ENCODE measurements at regions not wholly inside any gene's neighbourhood (a gene's known extent, or its start where the extent isn't known, plus 50 kb on each side); places are given as distances from the start of the nearest gene placed in this dataset.

DNA sequence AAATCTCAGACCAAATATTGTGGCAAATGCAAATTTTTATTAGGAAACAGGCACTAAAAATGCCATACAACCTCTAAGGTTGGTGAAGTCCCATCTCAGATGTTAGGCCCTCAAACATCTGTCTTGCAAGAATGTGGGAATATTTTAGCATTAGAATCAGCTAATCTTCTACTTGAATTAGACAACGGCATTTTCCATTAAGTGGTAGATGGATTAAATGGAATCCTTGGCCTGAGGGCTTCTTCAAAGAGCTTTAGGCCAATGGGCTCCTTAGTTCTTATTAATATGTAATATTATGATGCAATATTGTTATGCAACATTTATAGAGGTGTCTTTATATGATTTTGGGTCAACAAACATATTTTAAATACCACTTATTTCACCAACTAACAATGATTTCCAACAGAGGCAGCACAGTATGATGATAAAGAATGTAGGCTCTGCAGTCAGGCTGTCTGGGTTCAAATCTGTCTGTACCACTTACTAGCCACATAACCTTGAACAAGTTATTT is 122.9 kb upstream of the PLEKHA5 start:
- H3K4me3 ChIP-seq = no peak overlapping the region
- WGBS (ENCODE audit: insufficient coverage, low coverage, missing lambda C conversion rate) = 60% methylated on average over 1 of the region's 1 CpG
- no peaks in the 10 kb centered on the region for H3K36me3 ChIP-seq (ENCODE audit: control insufficient read depth, insufficient read depth, low read length)
- no peak overlapping the region for H3K27ac ChIP-seq (ENCODE audit: extremely low read depth, low read depth, low read length)
- no peaks in the 10 kb centered on the region; a peak in 1 of 5 replicates for H3K27me3 ChIP-seq (ENCODE audit: control insufficient read depth in 2 of 2, insufficient read depth in 2 of 2, low read length in 2 of 2)
- no peak overlapping the region for H3K9ac ChIP-seq (ENCODE audit: insufficient read depth in 1 of 2, low read depth in 2 of 2, low read length in 2 of 2)
- DNase-seq (ENCODE audit: extremely low read depth in 1 of 4, low spot score in 3 of 4) (no peak), FAIRE-seq (no peak), ATAC-seq (no peak)
- no peaks in the 10 kb centered on the region for H3K79me2 ChIP-seq (ENCODE audit: control insufficient read depth, insufficient read depth, low read length)
- intact Hi-C loops (cut with micrococcal nuclease) = no loop called here
- ChIA-PET POLR2A (no interaction called here), CTCF (ENCODE audit: low intra/inter-chr PET ratio) (no interaction called here)
- H2AFZ ChIP-seq (ENCODE audit: low read depth, low read length) = no peak overlapping the region
- H3K4me1 ChIP-seq (replicated peaks in 1 of 2; ENCODE audit: control insufficient read depth in 2 of 2, insufficient read depth in 2 of 2, low read length in 2 of 2) = no peaks in the 10 kb centered on the region
- H4K20me1 ChIP-seq (replicated peaks; ENCODE audit: control insufficient read depth, insufficient read depth, low read length) = no peaks in the 10 kb centered on the region
- BruUV-seq (replicated peaks) = no TSS peak
- H3K4me2 ChIP-seq (ENCODE audit: insufficient read depth, low read length) = no peak overlapping the region
- TF ChIP-seq ZNF121 (CRISPR knock-in tag; conservative IDR thresholded peaks at IDR 0.05) (no peak), MYC (IDR thresholded peaks at IDR 0.05; ENCODE audit: low read depth, low read length) (no peak), MYC (CRISPR knock-in tag; IDR thresholded peaks at IDR 0.05; ENCODE audit: borderline replicate concordance, low read depth) (no peak), FUS (optimal IDR thresholded peaks at IDR 0.05; ENCODE audit: low read depth, low read length) (no peak), NFIX (CRISPR knock-in tag; IDR thresholded peaks at IDR 0.05; ENCODE audit: low read depth) (no peak), CEBPG (CRISPR knock-in tag; IDR thresholded peaks at IDR 0.05) (no peak), CEBPG (tag; conservative IDR thresholded peaks at IDR 0.05 in 1 of 2, IDR thresholded peaks at IDR 0.05 in 1 of 2) (peak; percentile 19 to 70; a peak in 2 of 4 replicates), RBM39 (optimal IDR thresholded peaks at IDR 0.05; ENCODE audit: low read depth, low read length) (no peak), CEBPB (tag; IDR thresholded peaks at IDR 0.05) (peak; percentile 46), ZNF41 (CRISPR knock-in tag; conservative IDR thresholded peaks at IDR 0.05) (no peak), PTBP1 (IDR thresholded peaks at IDR 0.05; ENCODE audit: low read depth, low read length) (no peak)
- TF ChIP-seq, protein P1, sequence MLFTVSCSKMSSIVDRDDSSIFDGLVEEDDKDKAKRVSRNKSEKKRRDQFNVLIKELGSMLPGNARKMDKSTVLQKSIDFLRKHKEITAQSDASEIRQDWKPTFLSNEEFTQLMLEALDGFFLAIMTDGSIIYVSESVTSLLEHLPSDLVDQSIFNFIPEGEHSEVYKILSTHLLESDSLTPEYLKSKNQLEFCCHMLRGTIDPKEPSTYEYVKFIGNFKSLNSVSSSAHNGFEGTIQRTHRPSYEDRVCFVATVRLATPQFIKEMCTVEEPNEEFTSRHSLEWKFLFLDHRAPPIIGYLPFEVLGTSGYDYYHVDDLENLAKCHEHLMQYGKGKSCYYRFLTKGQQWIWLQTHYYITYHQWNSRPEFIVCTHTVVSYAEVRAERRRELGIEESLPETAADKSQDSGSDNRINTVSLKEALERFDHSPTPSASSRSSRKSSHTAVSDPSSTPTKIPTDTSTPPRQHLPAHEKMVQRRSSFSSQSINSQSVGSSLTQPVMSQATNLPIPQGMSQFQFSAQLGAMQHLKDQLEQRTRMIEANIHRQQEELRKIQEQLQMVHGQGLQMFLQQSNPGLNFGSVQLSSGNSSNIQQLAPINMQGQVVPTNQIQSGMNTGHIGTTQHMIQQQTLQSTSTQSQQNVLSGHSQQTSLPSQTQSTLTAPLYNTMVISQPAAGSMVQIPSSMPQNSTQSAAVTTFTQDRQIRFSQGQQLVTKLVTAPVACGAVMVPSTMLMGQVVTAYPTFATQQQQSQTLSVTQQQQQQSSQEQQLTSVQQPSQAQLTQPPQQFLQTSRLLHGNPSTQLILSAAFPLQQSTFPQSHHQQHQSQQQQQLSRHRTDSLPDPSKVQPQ (CRISPR knock-in tag; IDR thresholded peaks at IDR 0.05; ENCODE audit: borderline replicate concordance) = no peak
- TF ChIP-seq, protein P2, sequence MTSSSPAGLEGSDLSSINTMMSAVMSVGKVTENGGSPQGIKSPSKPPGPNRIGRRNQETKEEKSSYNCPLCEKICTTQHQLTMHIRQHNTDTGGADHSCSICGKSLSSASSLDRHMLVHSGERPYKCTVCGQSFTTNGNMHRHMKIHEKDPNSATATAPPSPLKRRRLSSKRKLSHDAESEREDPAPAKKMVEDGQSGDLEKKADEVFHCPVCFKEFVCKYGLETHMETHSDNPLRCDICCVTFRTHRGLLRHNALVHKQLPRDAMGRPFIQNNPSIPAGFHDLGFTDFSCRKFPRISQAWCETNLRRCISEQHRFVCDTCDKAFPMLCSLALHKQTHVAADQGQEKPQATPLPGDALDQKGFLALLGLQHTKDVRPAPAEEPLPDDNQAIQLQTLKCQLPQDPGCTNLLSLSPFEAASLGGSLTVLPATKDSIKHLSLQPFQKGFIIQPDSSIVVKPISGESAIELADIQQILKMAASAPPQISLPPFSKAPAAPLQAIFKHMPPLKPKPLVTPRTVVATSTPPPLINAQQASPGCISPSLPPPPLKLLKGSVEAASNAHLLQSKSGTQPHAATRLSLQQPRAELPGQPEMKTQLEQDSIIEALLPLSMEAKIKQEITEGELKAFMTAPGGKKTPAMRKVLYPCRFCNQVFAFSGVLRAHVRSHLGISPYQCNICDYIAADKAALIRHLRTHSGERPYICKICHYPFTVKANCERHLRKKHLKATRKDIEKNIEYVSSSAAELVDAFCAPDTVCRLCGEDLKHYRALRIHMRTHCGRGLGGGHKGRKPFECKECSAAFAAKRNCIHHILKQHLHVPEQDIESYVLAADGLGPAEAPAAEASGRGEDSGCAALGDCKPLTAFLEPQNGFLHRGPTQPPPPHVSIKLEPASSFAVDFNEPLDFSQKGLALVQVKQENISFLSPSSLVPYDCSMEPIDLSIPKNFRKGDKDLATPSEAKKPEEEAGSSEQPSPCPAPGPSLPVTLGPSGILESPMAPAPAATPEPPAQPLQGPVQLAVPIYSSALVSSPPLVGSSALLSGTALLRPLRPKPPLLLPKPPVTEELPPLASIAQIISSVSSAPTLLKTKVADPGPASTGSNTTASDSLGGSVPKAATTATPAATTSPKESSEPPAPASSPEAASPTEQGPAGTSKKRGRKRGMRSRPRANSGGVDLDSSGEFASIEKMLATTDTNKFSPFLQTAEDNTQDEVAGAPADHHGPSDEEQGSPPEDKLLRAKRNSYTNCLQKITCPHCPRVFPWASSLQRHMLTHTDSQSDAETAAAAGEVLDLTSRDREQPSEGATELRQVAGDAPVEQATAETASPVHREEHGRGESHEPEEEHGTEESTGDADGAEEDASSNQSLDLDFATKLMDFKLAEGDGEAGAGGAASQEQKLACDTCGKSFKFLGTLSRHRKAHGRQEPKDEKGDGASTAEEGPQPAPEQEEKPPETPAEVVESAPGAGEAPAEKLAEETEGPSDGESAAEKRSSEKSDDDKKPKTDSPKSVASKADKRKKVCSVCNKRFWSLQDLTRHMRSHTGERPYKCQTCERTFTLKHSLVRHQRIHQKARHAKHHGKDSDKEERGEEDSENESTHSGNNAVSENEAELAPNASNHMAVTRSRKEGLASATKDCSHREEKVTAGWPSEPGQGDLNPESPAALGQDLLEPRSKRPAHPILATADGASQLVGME (CRISPR knock-in tag; IDR thresholded peaks at IDR 0.05) = no peak
- H3K9me3 ChIP-seq (replicated peaks; ENCODE audit: control insufficient read depth, insufficient read depth, low read depth, low read length) = no peaks in the 10 kb centered on the region
- H3K9me1 ChIP-seq (ENCODE audit: control insufficient read depth, insufficient read depth, low read length) = no peaks in the 10 kb centered on the region
- in situ Hi-C loops (cut with MboI) = no loop called here

All from K562 (cell line).